ENCODE measurements at regions not wholly inside any gene's neighbourhood (a gene's known extent, or its start where the extent isn't known, plus 50 kb on each side); places are given as distances from the start of the nearest gene placed in this dataset.

GRCh38 chr2:155404433-155405002 lies 706.0 kb downstream of the KCNJ3 start:
- H3K36me3 ChIP-seq = no peaks in the 10 kb centered on the region
- peaks cover 7% of the 10 kb centered on the region for H3K9me3 ChIP-seq
- no peak for DNase-seq (ENCODE audit: extremely low spot score in 2 of 2)
- intact Hi-C loops (cut with DNase I) = no loop called here
- no peaks in the 10 kb centered on the region for H3K4me1 ChIP-seq
- no peak overlapping the region for H3K4me3 ChIP-seq
- TF ChIP-seq POLR2A (IDR thresholded peaks at IDR 0.05) (no peak), CTCF (IDR thresholded peaks at IDR 0.05) (no peak), POLR2AphosphoS5 (IDR thresholded peaks at IDR 0.05; ENCODE audit: insufficient read depth in 1 of 2, low read depth in 1 of 2) (no peak)
- no peak overlapping the region for H3K27ac ChIP-seq
- H3K27me3 ChIP-seq = no peaks in the 10 kb centered on the region

- Histone ChIP-seq H3K9me3 (no peaks in the 10 kb centered on the region), H3K27ac (no peak overlapping the region), H3K4me3 (no peak overlapping the region), H3K4me1 (no peaks in the 10 kb centered on the region), H3K36me3 (no peaks in the 10 kb centered on the region), H3K27me3 (no peaks in the 10 kb centered on the region)
- intact Hi-C loops (cut with DNase I) = no loop called here
- no peak for DNase-seq (ENCODE audit: extremely low spot score in 2 of 2)
- TF ChIP-seq POLR2A (IDR thresholded peaks at IDR 0.05) (no peak), POLR2AphosphoS5 (IDR thresholded peaks at IDR 0.05; ENCODE audit: insufficient read depth in 1 of 2, low read depth in 1 of 2) (no peak), CTCF (IDR thresholded peaks at IDR 0.05) (no peak)
Observed at GRCh38 chr2:155393406-155393805, 694.9 kb downstream of the KCNJ3 start.

GRCh38 chr2:155391613-155392130 lies 693.2 kb downstream of the KCNJ3 start:
- Histone ChIP-seq H3K4me1 (no peaks in the 10 kb centered on the region), H3K27me3 (no peaks in the 10 kb centered on the region), H3K27ac (no peak overlapping the region), H3K36me3 (no peaks in the 10 kb centered on the region), H3K4me3 (no peak overlapping the region), H3K9me3 (no peaks in the 10 kb centered on the region)
- TF ChIP-seq POLR2A (IDR thresholded peaks at IDR 0.05) (no peak), POLR2AphosphoS5 (IDR thresholded peaks at IDR 0.05; ENCODE audit: insufficient read depth in 1 of 2, low read depth in 1 of 2) (no peak), CTCF (IDR thresholded peaks at IDR 0.05) (no peak)
- intact Hi-C loops (cut with DNase I) = no loop called here
- no peak for DNase-seq (ENCODE audit: extremely low spot score in 2 of 2)

GRCh38 chr2:155389224-155389623 lies 690.7 kb downstream of the KCNJ3 start:
- Histone ChIP-seq H3K9me3 (no peaks in the 10 kb centered on the region), H3K27ac (no peak overlapping the region), H3K36me3 (no peaks in the 10 kb centered on the region), H3K4me1 (no peaks in the 10 kb centered on the region), H3K4me3 (no peak overlapping the region), H3K27me3 (no peaks in the 10 kb centered on the region)
- no peak for TF ChIP-seq CTCF (IDR thresholded peaks at IDR 0.05)
- intact Hi-C loops (cut with DNase I) = no loop called here
- no peak for DNase-seq (ENCODE audit: extremely low spot score in 2 of 2)

- H3K9me3 ChIP-seq = no peaks in the 10 kb centered on the region
- TF ChIP-seq POLR2AphosphoS5 (IDR thresholded peaks at IDR 0.05; ENCODE audit: insufficient read depth in 1 of 2, low read depth in 1 of 2) (no peak), CTCF (IDR thresholded peaks at IDR 0.05) (no peak), POLR2A (IDR thresholded peaks at IDR 0.05) (no peak)
- intact Hi-C loops (cut with DNase I) = no loop called here
- no peaks in the 10 kb centered on the region for H3K4me1 ChIP-seq
- H3K4me3 ChIP-seq = no peak overlapping the region
- no peak for DNase-seq (ENCODE audit: extremely low spot score in 2 of 2)
- no peaks in the 10 kb centered on the region for H3K36me3 ChIP-seq
- no peak overlapping the region for H3K27ac ChIP-seq
- no peaks in the 10 kb centered on the region for H3K27me3 ChIP-seq
Observed at GRCh38 chr2:155384555-155385123, 686.1 kb downstream of the KCNJ3 start.
